ENCODE measurements at regions not wholly inside any gene's neighbourhood (a gene's known extent, or its start where the extent isn't known, plus 50 kb on each side); places are given as distances from the start of the nearest gene placed in this dataset.

- 81% methylated on average over 4 of the region's 4 CpGs for WGBS
- Histone ChIP-seq H3K27me3 (no peaks in the 10 kb centered on the region), H3K4me3 (no peak overlapping the region), H3K9me3 (no peaks in the 10 kb centered on the region), H3K4me1 (no peaks in the 10 kb centered on the region), H3K27ac (no peak overlapping the region), H3K36me3 (no peaks in the 10 kb centered on the region)
- DNase-seq (ENCODE audit: low spot score in 2 of 2): no peak
- TF ChIP-seq POLR2A (IDR thresholded peaks at IDR 0.05): no peak
Measured at GRCh38 chr3:182617500-182617899, 175.8 kb upstream of the ATP11B start.

GRCh38 chr3:182618085-182618732 lies 175.1 kb upstream of the ATP11B start:
- no peak overlapping the region for H3K4me3 ChIP-seq
- H3K9me3 ChIP-seq: no peaks in the 10 kb centered on the region
- DNase-seq (ENCODE audit: low spot score in 2 of 2): no peak
- no peaks in the 10 kb centered on the region for H3K4me1 ChIP-seq
- 51% methylated on average over 8 of the region's 8 CpGs for WGBS
- H3K27ac ChIP-seq: no peak overlapping the region
- no peaks in the 10 kb centered on the region for H3K36me3 ChIP-seq
- H3K27me3 ChIP-seq: no peaks in the 10 kb centered on the region
- TF ChIP-seq CTCF (IDR thresholded peaks at IDR 0.05) (no peak), POLR2A (IDR thresholded peaks at IDR 0.05) (no peak), EP300 (IDR thresholded peaks at IDR 0.05) (no peak)

GRCh38 chr3:182618981-182619591 lies 174.2 kb upstream of the ATP11B start:
- Histone ChIP-seq H3K4me1 (no peaks in the 10 kb centered on the region), H3K36me3 (no peaks in the 10 kb centered on the region), H3K27ac (no peak overlapping the region), H3K4me3 (no peak overlapping the region), H3K9me3 (no peaks in the 10 kb centered on the region), H3K27me3 (no peaks in the 10 kb centered on the region)
- no peak for DNase-seq (ENCODE audit: low spot score in 2 of 2)
- TF ChIP-seq CTCF (IDR thresholded peaks at IDR 0.05) (no peak), POLR2A (IDR thresholded peaks at IDR 0.05) (no peak)
- 83% methylated on average over 9 of the region's 9 CpGs for WGBS

- no peaks in the 10 kb centered on the region for H3K36me3 ChIP-seq
- H3K4me1 ChIP-seq: no peaks in the 10 kb centered on the region
- TF ChIP-seq EP300 (IDR thresholded peaks at IDR 0.05) (no peak), POLR2A (IDR thresholded peaks at IDR 0.05) (no peak), CTCF (IDR thresholded peaks at IDR 0.05) (no peak), POLR2AphosphoS5 (IDR thresholded peaks at IDR 0.05) (no peak)
- no peak for DNase-seq (ENCODE audit: low spot score in 2 of 2)
- H3K9me3 ChIP-seq: no peaks in the 10 kb centered on the region
- H3K4me3 ChIP-seq: no peak overlapping the region
- H3K27ac ChIP-seq: no peak overlapping the region
- H3K27me3 ChIP-seq: no peaks in the 10 kb centered on the region
Measured at GRCh38 chr3:182620723-182621434, 172.4 kb upstream of the ATP11B start.

- no peak for DNase-seq (ENCODE audit: low spot score in 2 of 2)
- H3K27me3 ChIP-seq: no peaks in the 10 kb centered on the region
- 43% methylated on average over 4 of the region's 4 CpGs for WGBS
- H3K4me3 ChIP-seq: no peak overlapping the region
- no peaks in the 10 kb centered on the region for H3K4me1 ChIP-seq
- no peak overlapping the region for H3K27ac ChIP-seq
- H3K36me3 ChIP-seq: no peaks in the 10 kb centered on the region
- TF ChIP-seq POLR2AphosphoS5 (IDR thresholded peaks at IDR 0.05): no peak
- TF ChIP-seq POLR2A (IDR thresholded peaks at IDR 0.05): no peak
- TF ChIP-seq EP300 (IDR thresholded peaks at IDR 0.05): no peak
- TF ChIP-seq CTCF (IDR thresholded peaks at IDR 0.05): no peak
- H3K9me3 ChIP-seq: no peaks in the 10 kb centered on the region
Measured at GRCh38 chr3:182621435-182622240, 171.7 kb upstream of the ATP11B start.

All from suprapubic skin (tissue), 4 donors.